Skeletal muscle tissue (tissue), 3 donors: ENCODE measurements at regions not wholly inside any gene's neighbourhood (a gene's known extent, or its start where the extent isn't known, plus 50 kb on each side); places are given as distances from the start of the nearest gene placed in this dataset.
"Not testable (repeated sequence)": the region's sequence is repeated elsewhere in the genome, so short reads cannot be mapped to it uniquely, and the experiment has no call there.

ENCODE experiments used
- H3K27ac ChIP-seq: one replicate; pipeline ENCODE4 v1.7.0; 2013; ENCODE audit warnings: mild to moderate bottlenecking, low read depth, low read length, inconsistent platforms
- H3K27me3 ChIP-seq, 3 donors: one replicate each; pipeline ENCODE4 v1.7.0; 2013; ENCODE audit warnings: low read length in 3 of 3; ENCODE audit not compliant: control insufficient read depth in 3 of 3, insufficient read depth in 3 of 3
- H3K36me3 ChIP-seq, 3 donors: one replicate each; pipeline ENCODE4 v1.7.0; 2013; ENCODE audit warnings: low read length in 3 of 3; ENCODE audit not compliant: control insufficient read depth in 3 of 3, insufficient read depth in 3 of 3
- H3K4me1 ChIP-seq, 3 donors: one replicate each; pipeline ENCODE4 v1.7.0; 2013; ENCODE audit warnings: low read length in 3 of 3, mild to moderate bottlenecking in 3 of 3; ENCODE audit not compliant: control insufficient read depth in 3 of 3, insufficient read depth in 3 of 3
- H3K4me3 ChIP-seq, 3 donors: one replicate each; pipeline ENCODE4 v1.7.0; 2013; ENCODE audit warnings: low read length in 3 of 3
- H3K9ac ChIP-seq, 3 donors: one replicate each; pipeline ENCODE4 v1.7.0; 2013; ENCODE audit warnings: low read length in 3 of 3, mild to moderate bottlenecking in 3 of 3, moderate library complexity in 2 of 3, low read depth in 1 of 3
- H3K9me3 ChIP-seq, 3 donors: one replicate each; pipeline ENCODE4 v1.7.0; 2013; ENCODE audit warnings: low read length in 3 of 3; ENCODE audit not compliant: control insufficient read depth in 3 of 3
- donor health status: Osteomylitis.

- Histone ChIP-seq H3K4me3 (no peak overlapping the region), H3K36me3 (no peaks in the 10 kb centered on the region), H3K9me3 (no peaks in the 10 kb centered on the region), H3K4me1 (no peaks in the 10 kb centered on the region), H3K9ac (no peak overlapping the region), H3K27ac (no peak overlapping the region), H3K27me3 (no peaks in the 10 kb centered on the region)
These were observed 870.6 kb downstream of the TMEM121 start for GRCh38 chr14:106396999-106397398.

- not testable (repeated sequence) for H3K9ac ChIP-seq, H3K4me3 ChIP-seq, H3K27me3 ChIP-seq, H3K4me1 ChIP-seq, H3K9me3 ChIP-seq, H3K36me3 ChIP-seq, H3K27ac ChIP-seq
These were observed 872.5 kb downstream of the TMEM121 start for GRCh38 chr14:106398931-106399331.

GRCh38 chr14:106401316-106401715, 874.9 kb downstream of the TMEM121 start:
- H3K4me1 ChIP-seq, H3K27ac ChIP-seq, H3K27me3 ChIP-seq, H3K4me3 ChIP-seq, H3K9me3 ChIP-seq, H3K36me3 ChIP-seq, H3K9ac ChIP-seq: not testable (repeated sequence)

GRCh38 chr14:106410229-106410628, 883.8 kb downstream of the TMEM121 start:
- not testable (repeated sequence) for H3K4me1 ChIP-seq, H3K27me3 ChIP-seq, H3K9ac ChIP-seq, H3K36me3 ChIP-seq, H3K9me3 ChIP-seq, H3K4me3 ChIP-seq, H3K27ac ChIP-seq

- Histone ChIP-seq H3K4me3 (no peak overlapping the region), H3K27ac (no peak overlapping the region), H3K9me3 (no peaks in the 10 kb centered on the region), H3K36me3 (no peaks in the 10 kb centered on the region), H3K9ac (no peak overlapping the region), H3K27me3 (no peaks in the 10 kb centered on the region), H3K4me1 (no peaks in the 10 kb centered on the region)
These were observed 888.1 kb downstream of the TMEM121 start for GRCh38 chr14:106414464-106414863.

- H3K27ac ChIP-seq = no peak overlapping the region
- no peaks in the 10 kb centered on the region for H3K4me1 ChIP-seq
- H3K36me3 ChIP-seq = no peaks in the 10 kb centered on the region
- H3K9ac ChIP-seq = no peak overlapping the region
- no peak overlapping the region for H3K4me3 ChIP-seq
- H3K27me3 ChIP-seq = no peaks in the 10 kb centered on the region
- no peaks in the 10 kb centered on the region for H3K9me3 ChIP-seq
These were observed 891.1 kb downstream of the TMEM121 start for GRCh38 chr14:106417224-106418049.

- Histone ChIP-seq H3K4me3 (no peak overlapping the region), H3K27ac (no peak overlapping the region), H3K9ac (no peak overlapping the region), H3K4me1 (no peaks in the 10 kb centered on the region), H3K36me3 (no peaks in the 10 kb centered on the region), H3K27me3 (no peaks in the 10 kb centered on the region), H3K9me3 (no peaks in the 10 kb centered on the region)
These were observed 893.1 kb downstream of the TMEM121 start for GRCh38 chr14:106419376-106419965.

- H3K36me3 ChIP-seq, H3K4me3 ChIP-seq, H3K27ac ChIP-seq, H3K27me3 ChIP-seq, H3K9ac ChIP-seq, H3K9me3 ChIP-seq, H3K4me1 ChIP-seq: not testable (repeated sequence)
These were observed 895.1 kb downstream of the TMEM121 start for GRCh38 chr14:106421431-106422033.

- Histone ChIP-seq H3K4me1 (no peaks in the 10 kb centered on the region), H3K27ac (no peak overlapping the region), H3K36me3 (no peaks in the 10 kb centered on the region), H3K9me3 (no peaks in the 10 kb centered on the region), H3K9ac (no peak overlapping the region), H3K4me3 (no peak overlapping the region), H3K27me3 (peaks cover 0 to 3% (median 0%) of the 10 kb centered on the region in 3 donors)
These were observed 895.7 kb downstream of the TMEM121 start for GRCh38 chr14:106422066-106422465.

GRCh38 chr14:106425150-106425549, 898.8 kb downstream of the TMEM121 start:
- H3K36me3 ChIP-seq, H3K4me3 ChIP-seq, H3K9ac ChIP-seq, H3K9me3 ChIP-seq, H3K27me3 ChIP-seq, H3K27ac ChIP-seq, H3K4me1 ChIP-seq: not testable (repeated sequence)
